RWPE2 (cell line): ENCODE measurements at regions not wholly inside any gene's neighbourhood (a gene's known extent, or its start where the extent isn't known, plus 50 kb on each side); places are given as distances from the start of the nearest gene placed in this dataset.

ENCODE experiments used
- ATAC-seq: fragments of 200-7000 bp; cut with Tn5 transposase; 3 replicates; pipeline ENCODE4 v1.9.1; 2021; ENCODE audit warnings: low read depth
- DNase-seq: peaks from one replicate; pipeline ENCODE4 v3.0.0-alpha.2; 2020; ENCODE audit warnings: low spot score
- H3K27ac ChIP-seq: fragments of 450-650 bp; 2 replicates; pipeline ENCODE4 v1.5.1; 2017; ENCODE audit warnings: mild to moderate bottlenecking; ENCODE audit not compliant: poor library complexity, severe bottlenecking
- H3K27me3 ChIP-seq: fragments of 250-450 bp; sonication (Bioruptor Pico); 2 replicates; pipeline ENCODE4 v1.5.1; 2021; ENCODE audit warnings: mild to moderate bottlenecking, moderate library complexity; ENCODE audit not compliant: insufficient read depth, poor library complexity, severe bottlenecking
- H3K36me3 ChIP-seq: fragments of 250-450 bp; sonication (Bioruptor Pico); 2 replicates; pipeline ENCODE4 v1.5.1; 2020; ENCODE audit warnings: low read depth, mild to moderate bottlenecking, moderate library complexity
- H3K4me1 ChIP-seq: fragments of 250-450 bp; sonication (Bioruptor Pico); 2 replicates; pipeline ENCODE4 v1.5.1; 2021; ENCODE audit warnings: mild to moderate bottlenecking, moderate library complexity; ENCODE audit not compliant: insufficient read depth, poor library complexity, severe bottlenecking
- H3K4me3 ChIP-seq: fragments of 250-450 bp; sonication (Bioruptor Pico); 2 replicates; pipeline ENCODE4 v1.5.1; 2021; ENCODE audit warnings: mild to moderate bottlenecking, moderate library complexity; ENCODE audit not compliant: severe bottlenecking
- H3K9me3 ChIP-seq: fragments of 250-450 bp; sonication (Bioruptor Pico); 2 replicates; pipeline ENCODE4 v1.5.1; 2021; ENCODE audit warnings: mild to moderate bottlenecking, moderate library complexity; ENCODE audit not compliant: severe bottlenecking
- CTCF ChIP-seq: fragments of 450-650 bp; IDR thresholded peaks from one replicate; pipeline ENCODE4 v1.5.1; 2017; ENCODE audit warnings: mild to moderate bottlenecking, moderate library complexity; ENCODE audit not compliant: poor library complexity, severe bottlenecking

GRCh38 chr5:8500426-8500825, 631.5 kb downstream of the MTRR start:
- no peak for ATAC-seq
- H3K4me1 ChIP-seq, result no peaks in the 10 kb centered on the region
- no peaks in the 10 kb centered on the region for H3K36me3 ChIP-seq
- peaks cover 4% of the 10 kb centered on the region for H3K9me3 ChIP-seq
- DNase-seq, result no peak
- H3K4me3 ChIP-seq, result no peak overlapping the region
- H3K27ac ChIP-seq, result no peak overlapping the region
- no peaks in the 10 kb centered on the region for H3K27me3 ChIP-seq
- TF ChIP-seq CTCF, result no peak

GRCh38 chr5:8505196-8505595, 636.2 kb downstream of the MTRR start:
- H3K4me3 ChIP-seq, result no peak overlapping the region
- TF ChIP-seq CTCF, result no peak
- ATAC-seq, result no peak
- H3K36me3 ChIP-seq, result no peaks in the 10 kb centered on the region
- DNase-seq, result no peak
- no peaks in the 10 kb centered on the region for H3K27me3 ChIP-seq
- H3K27ac ChIP-seq, result no peak overlapping the region
- no peaks in the 10 kb centered on the region for H3K4me1 ChIP-seq
- H3K9me3 ChIP-seq, result no peaks in the 10 kb centered on the region

GRCh38 chr5:8508231-8508630, 639.3 kb downstream of the MTRR start:
- Histone ChIP-seq H3K27ac (no peak overlapping the region), H3K27me3 (no peaks in the 10 kb centered on the region), H3K36me3 (no peaks in the 10 kb centered on the region), H3K4me1 (no peaks in the 10 kb centered on the region), H3K4me3 (no peak overlapping the region), H3K9me3 (no peaks in the 10 kb centered on the region)
- DNase-seq (no peak), ATAC-seq (no peak; the same call in 2 of the 3 replicates)
- no peak for TF ChIP-seq CTCF

- H3K9me3 ChIP-seq, result no peaks in the 10 kb centered on the region
- no peak for ATAC-seq
- H3K4me3 ChIP-seq, result no peak overlapping the region
- DNase-seq, result no peak
- no peak for TF ChIP-seq CTCF
- no peak overlapping the region for H3K27ac ChIP-seq
- no peaks in the 10 kb centered on the region for H3K36me3 ChIP-seq
- peaks cover 6% of the 10 kb centered on the region for H3K27me3 ChIP-seq
- no peaks in the 10 kb centered on the region for H3K4me1 ChIP-seq
Measured at GRCh38 chr5:8516356-8516755, 647.4 kb downstream of the MTRR start.

- peak; percentile 69; the same call in 2 of the 3 replicates for ATAC-seq
- Histone ChIP-seq H3K27ac (no peak overlapping the region), H3K4me3 (no peak overlapping the region), H3K36me3 (no peaks in the 10 kb centered on the region), H3K4me1 (no peaks in the 10 kb centered on the region), H3K9me3 (no peaks in the 10 kb centered on the region), H3K27me3 (peaks cover 12% of the 10 kb centered on the region)
- TF ChIP-seq CTCF, result no peak
- DNase-seq, result no peak
Measured at GRCh38 chr5:8517456-8517855, 648.5 kb downstream of the MTRR start.
